ENCODE measurements at regions not wholly inside any gene's neighbourhood (a gene's known extent, or its start where the extent isn't known, plus 50 kb on each side); places are given as distances from the start of the nearest gene placed in this dataset.

DNA sequence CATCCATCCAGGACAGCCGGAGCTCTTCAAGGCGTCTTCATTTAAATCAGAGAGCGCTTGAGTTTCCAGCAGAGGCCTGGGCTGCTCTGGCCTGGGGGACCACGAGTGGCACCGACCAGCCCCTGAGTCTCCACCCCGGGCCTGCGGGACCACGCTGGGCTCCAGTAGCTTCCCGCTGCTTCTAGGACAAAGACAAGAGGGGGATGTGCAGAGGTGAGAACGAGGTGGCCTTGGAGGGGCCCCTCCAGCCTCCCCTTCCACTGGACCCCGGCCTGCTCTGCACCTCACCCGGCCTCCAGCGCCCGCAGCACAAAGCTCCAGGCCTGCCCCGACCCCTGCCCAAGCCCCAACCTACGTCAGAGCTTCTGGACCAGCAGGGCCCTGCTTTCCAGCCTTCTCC is 81.6 kb downstream of the IRX2 start:
- H3K36me3 ChIP-seq = no peaks in the 10 kb centered on the region
- ATAC-seq = no peak
- TF ChIP-seq, protein P1, sequence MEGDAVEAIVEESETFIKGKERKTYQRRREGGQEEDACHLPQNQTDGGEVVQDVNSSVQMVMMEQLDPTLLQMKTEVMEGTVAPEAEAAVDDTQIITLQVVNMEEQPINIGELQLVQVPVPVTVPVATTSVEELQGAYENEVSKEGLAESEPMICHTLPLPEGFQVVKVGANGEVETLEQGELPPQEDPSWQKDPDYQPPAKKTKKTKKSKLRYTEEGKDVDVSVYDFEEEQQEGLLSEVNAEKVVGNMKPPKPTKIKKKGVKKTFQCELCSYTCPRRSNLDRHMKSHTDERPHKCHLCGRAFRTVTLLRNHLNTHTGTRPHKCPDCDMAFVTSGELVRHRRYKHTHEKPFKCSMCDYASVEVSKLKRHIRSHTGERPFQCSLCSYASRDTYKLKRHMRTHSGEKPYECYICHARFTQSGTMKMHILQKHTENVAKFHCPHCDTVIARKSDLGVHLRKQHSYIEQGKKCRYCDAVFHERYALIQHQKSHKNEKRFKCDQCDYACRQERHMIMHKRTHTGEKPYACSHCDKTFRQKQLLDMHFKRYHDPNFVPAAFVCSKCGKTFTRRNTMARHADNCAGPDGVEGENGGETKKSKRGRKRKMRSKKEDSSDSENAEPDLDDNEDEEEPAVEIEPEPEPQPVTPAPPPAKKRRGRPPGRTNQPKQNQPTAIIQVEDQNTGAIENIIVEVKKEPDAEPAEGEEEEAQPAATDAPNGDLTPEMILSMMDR (IDR thresholded peaks at IDR 0.05) = no peak
- no peak for DNase-seq
- no peak overlapping the region for H3K27ac ChIP-seq
- intact Hi-C loops (cut with DNase I) = no loop called here
- H3K27me3 ChIP-seq = no peaks in the 10 kb centered on the region
- H3K4me1 ChIP-seq = no peaks in the 10 kb centered on the region
- H3K4me3 ChIP-seq = no peak overlapping the region
- no peaks in the 10 kb centered on the region for H3K9me3 ChIP-seq

DNA sequence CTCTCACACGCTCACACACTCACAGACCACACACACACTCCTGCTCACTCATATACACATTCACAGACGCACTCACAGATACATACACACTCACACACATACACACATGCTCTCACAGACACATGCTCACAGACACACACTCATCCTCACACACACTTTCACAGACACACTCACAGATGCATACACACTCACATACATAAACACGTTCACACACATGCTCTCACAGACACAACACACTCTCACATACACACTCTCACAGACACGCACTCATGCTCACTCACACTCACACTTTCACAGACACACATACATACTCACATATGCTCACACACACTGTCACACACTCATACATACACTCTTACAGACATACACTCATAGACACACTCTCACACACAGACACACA is 82.2 kb downstream of the IRX2 start:
- H3K9me3 ChIP-seq = no peaks in the 10 kb centered on the region
- no peak for ATAC-seq
- no peaks in the 10 kb centered on the region for H3K4me1 ChIP-seq
- TF ChIP-seq, protein P1 (IDR thresholded peaks at IDR 0.05) = no peak
- no peaks in the 10 kb centered on the region for H3K27me3 ChIP-seq
- no peaks in the 10 kb centered on the region for H3K36me3 ChIP-seq
- H3K27ac ChIP-seq = no peak overlapping the region
- DNase-seq = no peak
- intact Hi-C loops (cut with DNase I) = no loop called here
- no peak overlapping the region for H3K4me3 ChIP-seq

DNA sequence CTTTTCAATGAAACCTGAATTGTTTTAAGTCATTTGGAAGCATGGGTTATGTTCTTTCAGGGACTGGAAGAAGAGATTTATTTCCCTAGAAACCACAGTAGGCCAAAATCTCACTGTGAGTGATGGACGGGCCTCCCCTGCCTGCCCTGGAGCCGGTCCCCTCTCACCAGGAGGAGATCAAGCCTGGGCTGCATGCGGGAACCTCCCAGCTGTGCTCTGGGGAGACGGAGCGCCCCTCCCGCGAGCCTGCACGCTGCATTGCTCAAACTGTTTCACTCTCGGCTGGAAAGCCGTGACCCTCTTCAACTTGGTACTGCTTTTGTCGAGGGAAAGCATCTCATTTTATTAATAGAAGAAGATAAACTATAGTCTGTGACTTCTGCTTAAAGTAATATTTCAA is 85.4 kb downstream of the IRX2 start:
- Histone ChIP-seq H3K36me3 (no peaks in the 10 kb centered on the region), H3K27me3 (no peaks in the 10 kb centered on the region), H3K9me3 (no peaks in the 10 kb centered on the region), H3K27ac (no peak overlapping the region), H3K4me3 (no peak overlapping the region), H3K4me1 (no peaks in the 10 kb centered on the region)
- TF ChIP-seq, protein P1 (IDR thresholded peaks at IDR 0.05) = no peak
- no peak for DNase-seq
- ATAC-seq = no peak
- intact Hi-C loops (cut with DNase I) = no loop called here

DNA sequence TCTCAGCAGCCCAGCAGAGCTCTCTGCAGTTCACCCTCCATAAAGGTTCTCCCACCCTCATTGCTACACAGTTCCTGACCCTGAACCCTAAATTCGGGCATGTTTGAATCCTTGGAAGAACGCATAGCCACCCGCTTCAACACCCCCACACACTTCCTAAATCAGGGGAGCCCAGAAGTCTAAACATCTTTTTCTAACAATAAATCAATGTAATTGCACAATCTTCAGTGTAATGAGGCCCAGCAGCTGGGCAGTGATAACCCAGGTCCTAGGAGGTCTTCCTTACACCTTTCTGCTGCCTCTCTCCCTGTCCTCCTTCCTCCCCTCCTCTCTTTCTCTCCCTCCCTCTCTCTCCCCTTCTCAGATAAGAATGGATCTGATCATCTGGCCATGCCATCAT is 88.0 kb downstream of the IRX2 start:
- H3K4me3 ChIP-seq = no peak overlapping the region
- ATAC-seq (no peak), DNase-seq (no peak)
- H3K27ac ChIP-seq = no peak overlapping the region
- intact Hi-C loops (cut with DNase I) = no loop called here
- TF ChIP-seq, protein P1 (IDR thresholded peaks at IDR 0.05) = no peak
- H3K36me3 ChIP-seq = no peaks in the 10 kb centered on the region
- no peaks in the 10 kb centered on the region for H3K4me1 ChIP-seq
- H3K27me3 ChIP-seq = no peaks in the 10 kb centered on the region
- no peaks in the 10 kb centered on the region for H3K9me3 ChIP-seq

DNA sequence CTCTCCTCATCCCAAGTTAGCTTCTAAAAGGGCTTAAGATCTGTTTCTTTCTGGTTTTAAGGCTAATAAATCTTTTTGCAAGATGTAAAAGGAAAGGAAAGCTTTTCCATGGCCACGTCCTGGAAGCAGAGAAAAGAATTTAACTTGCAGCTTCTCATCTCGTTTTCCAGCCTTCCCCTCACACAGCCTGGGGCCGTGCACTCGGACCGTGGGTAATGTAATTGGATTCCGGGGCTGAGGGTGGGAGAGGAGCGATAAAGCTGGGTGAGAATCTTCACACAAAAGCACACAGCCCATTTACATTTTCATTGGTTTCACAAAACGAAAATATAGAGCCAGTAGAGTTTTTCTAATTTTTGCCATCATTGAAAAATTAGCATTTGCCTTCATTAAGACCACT is 91.2 kb downstream of the IRX2 start:
- no peak for DNase-seq
- no peak overlapping the region for H3K4me3 ChIP-seq
- H3K36me3 ChIP-seq = no peaks in the 10 kb centered on the region
- intact Hi-C loops (cut with DNase I) = no loop called here
- ATAC-seq = no peak
- TF ChIP-seq, protein P1 (IDR thresholded peaks at IDR 0.05) = no peak
- H3K27me3 ChIP-seq = no peaks in the 10 kb centered on the region
- no peak overlapping the region for H3K27ac ChIP-seq
- no peaks in the 10 kb centered on the region for H3K9me3 ChIP-seq
- no peaks in the 10 kb centered on the region for H3K4me1 ChIP-seq

DNA sequence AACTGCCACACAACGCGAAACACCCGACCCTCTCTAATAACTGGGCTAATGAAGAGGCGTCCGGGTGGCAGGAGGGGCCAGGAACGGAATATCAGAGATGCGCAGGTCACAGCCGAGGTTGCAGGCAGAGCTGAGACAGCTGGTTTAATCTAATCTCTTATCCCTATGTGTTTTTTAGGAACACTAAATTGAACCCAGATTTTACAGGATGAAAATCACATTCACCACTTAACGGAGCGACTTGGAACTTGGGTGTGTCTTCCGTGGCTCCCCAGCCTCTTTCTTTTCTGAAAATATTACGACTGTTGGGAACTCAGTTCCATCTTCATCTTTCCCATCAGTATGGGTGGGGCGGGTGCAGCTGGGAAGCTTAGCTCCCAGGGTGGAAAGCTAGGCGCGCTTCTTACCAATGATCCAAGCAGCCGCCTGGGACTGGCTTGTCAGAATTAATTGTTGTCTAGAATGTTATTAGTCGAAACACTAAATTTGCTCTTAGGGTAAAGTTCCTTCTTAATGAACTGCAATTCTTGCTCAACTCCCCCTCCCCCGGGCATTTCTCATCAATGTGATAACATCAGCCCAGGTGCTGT is 92.5 kb downstream of the IRX2 start:
- intact Hi-C loops (cut with DNase I) = no loop called here
- Histone ChIP-seq H3K27ac (no peak overlapping the region), H3K4me1 (no peaks in the 10 kb centered on the region), H3K36me3 (no peaks in the 10 kb centered on the region), H3K9me3 (no peaks in the 10 kb centered on the region), H3K4me3 (no peak overlapping the region), H3K27me3 (no peaks in the 10 kb centered on the region)
- TF ChIP-seq, protein P1 (IDR thresholded peaks at IDR 0.05) = no peak
- ATAC-seq (no peak), DNase-seq (no peak)

Data from upper lobe of right lung (tissue), 1 donor.